GM19238 (cell line): ENCODE measurements at regions not wholly inside any gene's neighbourhood (a gene's known extent, or its start where the extent isn't known, plus 50 kb on each side); places are given as distances from the start of the nearest gene placed in this dataset.

Source experiments
- DNase-seq: peaks from one replicate; pipeline ENCODE4 v3.0.0; 2011; ENCODE audit warnings: low spot score; ENCODE audit not compliant: insufficient read length

- DNase-seq, result no peak
Measured at GRCh38 chr14:32022525-32022924, 54.6 kb upstream of the ARHGAP5 start.

GRCh38 chr14:32022938-32023466, 54.1 kb upstream of the ARHGAP5 start:
- no peak for DNase-seq

- DNase-seq, result no peak
Measured at GRCh38 chr14:32023540-32023939, 53.6 kb upstream of the ARHGAP5 start.

- DNase-seq, result no peak
Measured at GRCh38 chr14:32027255-32027939, 49.7 kb upstream of the ARHGAP5 start.
